SKM-1 (cell line): ENCODE measurements at regions not wholly inside any gene's neighbourhood (a gene's known extent, or its start where the extent isn't known, plus 50 kb on each side); places are given as distances from the start of the nearest gene placed in this dataset.
A peak's percentile ranks its signal among the peaks of the same experiment; 100 is the strongest.

Experiments
- DNase-seq: peaks from one replicate; lab custom pipeline; 2025; ENCODE audit not compliant: unreplicated experiment; lab: John Stamatoyannopoulos, UW

- DNase-seq, result no peak
Observed at GRCh38 chr13:34103854-34104253, 285.9 kb downstream of the RFC3 start.

- no peak for DNase-seq
Observed at GRCh38 chr13:34104853-34105252, 286.9 kb downstream of the RFC3 start.

DNA sequence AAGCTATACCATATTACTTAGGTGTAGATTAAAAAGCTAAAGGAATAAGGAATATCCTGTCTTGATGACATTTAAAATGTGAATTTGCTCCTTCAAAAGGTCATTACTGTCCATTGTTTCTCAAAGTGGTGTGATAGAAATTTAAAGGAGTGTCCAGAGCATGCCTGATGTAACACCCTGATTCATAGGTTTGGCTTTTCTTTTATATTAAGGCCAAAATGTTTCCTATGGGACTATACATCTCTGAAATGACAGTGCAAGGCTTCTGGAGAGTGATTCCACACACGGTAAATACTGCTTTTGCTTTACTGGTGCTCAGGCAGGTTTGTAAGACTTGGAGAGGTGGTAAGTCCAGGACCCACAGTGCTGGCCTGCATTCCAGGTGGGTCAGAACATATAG, 289.9 kb downstream of the RFC3 start:
- no peak for DNase-seq

DNA sequence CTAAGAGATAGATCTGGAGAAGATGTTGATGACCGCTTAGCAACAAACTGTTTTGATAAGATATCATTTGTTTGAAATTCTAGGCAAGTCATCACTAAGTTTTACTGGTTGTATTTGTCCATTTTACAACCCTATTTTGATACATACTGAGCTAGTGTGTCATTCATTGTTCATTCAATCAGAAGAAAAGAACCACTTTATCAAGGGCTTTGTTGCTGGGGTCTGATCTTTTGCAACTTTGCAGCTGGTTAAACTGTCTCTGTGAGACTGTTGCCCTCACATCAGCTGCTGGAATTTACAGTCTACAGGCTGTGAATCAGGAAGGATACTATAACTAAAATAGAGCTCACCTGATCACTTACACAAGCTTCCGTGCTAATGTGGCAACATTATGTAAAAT, 290.5 kb downstream of the RFC3 start:
- no peak for DNase-seq

DNA sequence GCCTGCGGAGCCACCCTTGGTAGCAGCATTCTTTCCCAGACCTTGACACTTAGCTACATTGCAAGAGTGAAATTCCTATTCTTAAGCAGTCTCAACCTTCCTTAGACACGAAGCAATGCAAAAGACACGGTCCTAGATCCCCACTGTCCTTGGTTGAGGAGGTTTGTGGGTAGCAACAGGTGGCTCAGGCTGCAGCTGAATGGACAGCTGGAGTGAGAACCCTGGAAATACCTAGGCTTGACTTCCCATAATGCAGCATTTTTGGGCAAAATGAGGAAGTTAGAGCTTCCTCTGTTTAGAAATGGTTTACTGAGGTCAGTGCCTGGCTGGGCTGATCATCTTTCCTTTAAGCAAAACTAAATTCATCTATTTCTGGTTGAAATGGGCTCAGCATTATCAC, 296.6 kb downstream of the RFC3 start:
- DNase-seq, result peak; percentile 11

DNA sequence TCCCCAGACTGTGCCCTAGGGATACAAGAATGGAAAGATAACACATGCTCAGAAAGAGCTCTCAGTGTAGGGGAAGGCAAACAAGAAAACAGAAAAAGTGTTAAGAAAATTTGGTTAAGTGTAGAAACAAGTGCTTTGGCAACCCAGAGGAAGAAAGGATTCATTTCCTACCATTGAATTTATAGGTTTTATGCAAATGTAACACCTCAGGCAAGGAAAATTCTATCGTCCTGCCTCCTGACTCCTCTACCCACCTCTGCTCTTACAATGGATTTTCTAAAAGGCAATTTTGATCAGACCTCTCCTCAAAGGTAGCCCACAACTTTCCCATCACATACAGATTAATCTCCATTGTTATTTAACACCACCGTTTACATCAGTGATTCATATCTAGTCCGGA, 298.7 kb downstream of the RFC3 start:
- no peak for DNase-seq

GRCh38 chr13:34124666-34125306, 306.8 kb downstream of the RFC3 start:
- DNase-seq, result no peak

- DNase-seq, result no peak
Observed at GRCh38 chr13:34127523-34127922, 309.6 kb downstream of the RFC3 start.

- no peak for DNase-seq
Observed at GRCh38 chr13:34128661-34129060, 310.7 kb downstream of the RFC3 start.

DNA sequence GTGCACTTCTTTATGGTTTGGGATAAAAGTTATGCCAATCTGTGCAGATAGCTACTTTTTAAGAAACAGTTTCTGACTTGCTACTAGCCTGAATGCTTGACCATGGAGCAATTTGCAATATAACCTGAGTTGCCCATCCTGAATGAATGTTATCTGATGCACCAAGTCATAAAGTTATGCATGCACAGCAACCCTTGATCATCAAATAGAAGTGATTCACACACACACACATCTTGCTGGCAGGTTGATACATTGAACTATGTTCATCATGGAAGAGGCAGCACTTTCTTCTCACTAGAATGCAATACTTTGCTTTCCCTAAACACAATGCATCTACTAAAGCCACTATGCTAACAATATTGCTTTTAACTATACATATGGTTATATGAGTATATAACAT, 311.5 kb downstream of the RFC3 start:
- DNase-seq, result no peak

DNA sequence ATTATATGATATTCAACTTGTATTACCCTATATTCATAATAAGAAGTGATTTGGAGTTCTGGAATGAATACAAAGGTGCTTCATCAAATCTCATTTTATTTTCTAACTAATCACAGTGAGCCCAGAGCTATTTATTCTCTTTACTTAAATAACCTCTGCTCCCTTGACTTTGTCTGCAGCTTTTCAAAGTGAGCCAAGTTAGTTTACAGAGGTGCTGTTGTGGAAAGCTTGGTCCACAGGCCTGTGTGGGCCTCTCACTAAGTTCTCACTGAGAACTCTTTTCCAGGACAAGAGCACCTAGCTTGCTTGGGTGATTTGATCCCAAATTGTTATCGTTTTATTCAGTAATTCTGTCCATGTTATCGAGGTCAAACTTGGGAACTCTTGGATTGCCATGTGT, 319.3 kb downstream of the RFC3 start:
- no peak for DNase-seq

DNA sequence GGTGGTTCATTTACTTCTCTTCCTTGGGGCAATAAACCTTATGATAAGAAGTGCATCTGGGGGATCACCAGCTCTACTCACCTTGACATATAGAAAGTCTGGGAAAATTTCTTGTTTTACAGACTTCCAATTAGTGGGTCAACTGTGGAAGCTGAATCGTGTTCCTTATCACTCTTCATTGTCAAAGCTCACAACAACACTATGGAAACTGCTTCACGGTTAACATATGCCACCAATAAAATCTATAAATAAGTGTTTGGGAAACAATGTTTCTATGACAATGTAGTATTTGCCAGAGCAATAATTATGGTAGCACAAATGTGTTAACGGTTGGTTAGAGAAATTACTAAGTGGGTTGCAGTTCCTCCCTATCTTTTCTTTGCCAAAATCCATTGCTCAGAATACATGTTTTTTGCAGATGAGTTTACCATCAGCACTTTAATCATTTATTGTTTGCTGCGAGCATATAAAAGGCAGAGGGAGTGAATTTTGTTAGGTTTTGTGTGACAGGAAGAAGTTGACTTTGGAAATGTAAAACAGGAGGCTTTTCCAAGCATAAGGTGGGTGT, 321.8 kb downstream of the RFC3 start:
- no peak for DNase-seq

DNA sequence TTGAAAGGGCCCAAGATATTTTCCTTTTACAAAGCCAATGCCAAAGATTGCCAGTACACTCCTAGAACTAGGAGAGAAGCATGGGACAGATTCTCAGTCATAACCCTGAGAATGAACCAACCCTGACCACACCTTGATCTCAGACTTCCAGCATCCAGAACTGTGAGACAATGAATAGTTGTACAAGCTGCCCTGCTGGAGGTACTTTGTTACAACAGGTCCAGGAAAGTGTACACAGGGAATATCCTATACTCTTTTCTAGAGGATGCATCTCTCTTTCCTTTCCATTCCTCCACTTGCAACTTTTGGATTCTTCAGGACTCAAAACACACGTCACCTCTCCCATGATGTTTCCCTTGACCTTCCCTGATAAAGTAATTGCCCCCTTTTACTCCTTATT, 325.7 kb downstream of the RFC3 start:
- no peak for DNase-seq

GRCh38 chr13:34144142-34144541, 326.2 kb downstream of the RFC3 start:
- DNase-seq, result no peak

- no peak for DNase-seq
Observed at GRCh38 chr13:34145061-34145460, 327.1 kb downstream of the RFC3 start.

DNA sequence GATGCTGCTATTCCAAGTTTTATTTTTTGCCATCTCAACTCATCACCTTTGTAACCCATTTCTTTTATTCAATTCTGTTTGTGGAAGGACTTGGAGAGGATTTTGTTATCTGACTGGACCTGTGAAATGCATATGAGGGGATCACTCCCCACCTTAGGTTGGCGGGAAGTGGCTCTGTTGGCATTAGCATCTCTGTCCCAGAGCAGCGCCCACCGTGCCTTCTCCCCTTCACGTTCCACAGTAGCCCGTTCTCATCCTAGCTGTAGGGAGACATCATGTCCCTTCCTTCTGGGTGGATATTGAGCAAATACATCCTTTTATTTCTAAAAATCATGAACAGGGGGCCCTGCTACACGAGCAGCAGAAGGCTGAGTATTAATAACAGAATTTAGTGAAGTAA, 330.4 kb downstream of the RFC3 start:
- DNase-seq, result no peak

- DNase-seq, result no peak
Observed at GRCh38 chr13:34151885-34152284, 333.9 kb downstream of the RFC3 start.

DNA sequence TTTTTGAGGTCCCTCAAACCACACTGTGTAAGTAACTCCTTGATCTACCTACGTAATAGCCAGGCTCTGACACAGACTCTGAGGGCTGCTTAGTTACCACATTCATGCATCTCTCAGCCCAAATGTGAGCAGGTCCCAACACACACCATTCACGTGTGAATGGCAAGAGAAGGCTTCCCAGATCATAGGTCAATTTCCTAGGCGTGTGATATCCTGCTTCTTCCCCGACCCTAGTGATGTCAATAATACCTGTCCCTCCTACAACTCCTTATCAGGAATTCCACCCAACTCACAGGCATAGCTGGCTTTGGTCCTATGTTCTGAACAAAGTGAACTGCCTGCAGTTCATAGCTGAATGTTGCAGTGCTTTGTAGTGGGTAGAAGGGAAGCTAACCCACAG, 334.5 kb downstream of the RFC3 start:
- no peak for DNase-seq

DNA sequence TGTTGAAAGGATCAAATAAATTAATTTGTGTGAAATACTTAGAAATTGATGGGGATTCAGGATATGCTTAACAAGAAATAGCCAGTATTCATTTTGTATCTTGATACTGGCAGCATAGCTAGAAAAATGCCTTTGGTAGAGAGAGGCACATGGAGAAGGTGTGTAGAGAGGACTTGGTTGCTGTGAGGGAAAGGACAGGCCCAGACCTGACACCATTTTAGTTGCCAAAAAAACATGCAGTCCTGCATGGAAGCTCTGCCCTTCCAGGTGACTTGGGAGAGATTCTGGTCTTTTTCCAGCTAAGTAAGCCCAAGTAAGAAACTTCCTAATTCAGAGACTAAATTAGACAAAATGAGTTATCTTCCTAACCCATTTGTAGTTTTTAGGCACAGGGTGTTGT, 335.0 kb downstream of the RFC3 start:
- DNase-seq, result no peak

DNA sequence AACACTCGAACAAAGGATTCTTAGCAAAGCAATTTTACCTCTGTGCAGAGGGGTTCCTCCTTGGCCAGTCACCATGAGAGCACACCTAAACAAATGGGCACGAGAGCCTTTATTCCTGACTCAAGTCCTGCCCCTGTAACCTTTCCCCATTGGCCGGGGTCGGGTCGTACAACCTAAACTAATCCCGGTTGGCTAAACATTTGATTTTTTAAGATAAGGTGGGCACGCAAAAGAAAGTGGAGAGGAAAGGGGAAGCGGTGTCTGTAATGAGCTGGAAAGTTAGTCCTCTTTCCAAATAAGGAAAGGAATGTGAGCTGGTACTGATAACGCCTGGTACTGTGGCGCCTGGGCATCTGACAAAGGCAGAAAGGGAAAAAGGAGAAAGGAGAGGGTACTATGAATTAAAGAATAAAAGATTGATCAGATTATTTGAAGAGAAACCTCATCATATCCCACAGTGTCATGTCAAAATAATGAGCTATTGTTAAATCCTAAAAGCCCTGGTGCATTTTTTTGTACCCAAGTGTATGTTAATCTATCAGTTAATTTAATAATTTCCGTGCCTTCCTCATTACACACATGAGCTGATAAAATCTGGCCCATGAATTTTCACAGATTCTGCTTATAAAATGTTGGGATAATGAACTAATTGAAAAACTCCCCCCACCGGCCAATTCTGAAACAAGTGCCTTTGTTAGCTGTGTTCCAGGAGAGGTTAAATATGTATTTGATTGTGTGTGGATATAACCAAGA, 335.7 kb downstream of the RFC3 start:
- DNase-seq, result no peak

- DNase-seq, result no peak
Observed at GRCh38 chr13:34155931-34156607, 338.1 kb downstream of the RFC3 start.

DNA sequence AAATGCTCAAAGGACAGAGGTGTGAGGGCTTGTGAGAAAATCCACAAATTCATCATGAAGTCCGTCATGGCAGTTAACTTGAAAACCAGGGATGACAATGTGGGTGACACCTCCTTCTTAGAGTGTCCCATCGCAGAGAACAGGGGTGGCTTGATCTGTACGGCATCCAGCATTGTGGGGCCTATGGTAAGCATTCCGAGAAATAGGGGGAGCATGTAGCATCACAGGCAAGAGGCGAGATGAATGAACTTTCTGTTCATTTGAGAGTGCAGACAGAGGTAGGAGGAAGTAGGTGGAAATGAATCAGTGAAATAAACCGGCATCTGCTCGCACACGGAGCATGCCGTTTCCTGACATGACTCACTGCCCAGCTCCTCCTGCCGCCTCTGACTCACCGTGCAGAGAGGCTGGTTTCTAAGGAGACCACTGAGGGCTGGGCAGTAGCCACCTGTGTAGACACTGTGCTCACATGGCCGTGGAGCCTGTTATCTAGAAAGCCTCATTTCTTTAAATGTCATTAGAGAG, 339.0 kb downstream of the RFC3 start:
- DNase-seq, result peak; percentile 68
